Keratinocyte (primary cell): ENCODE measurements at regions not wholly inside any gene's neighbourhood (a gene's known extent, or its start where the extent isn't known, plus 50 kb on each side); places are given as distances from the start of the nearest gene placed in this dataset.

Source experiments
- DNase-seq: peaks from one replicate; pipeline ENCODE4 v3.0.0-alpha.2; 2011; ENCODE audit warnings: low read depth, missing footprints, low spot score
- FAIRE-seq: peaks from 2 replicates; lab custom pipeline; 2011; peaks lifted over from hg19 to GRCh38; lab: Jason Lieb, UNC
- H2AFZ ChIP-seq: 2 replicates; pipeline ENCODE4 v1.6.0; 2012; ENCODE audit warnings: low read length, control low read depth, inconsistent platforms; ENCODE audit not compliant: control insufficient read depth
- H3K27ac ChIP-seq: 2 replicates; pipeline ENCODE4 v1.5.1; 2011; ENCODE audit warnings: low read length; ENCODE audit not compliant: control insufficient read depth, insufficient read depth
- H3K27me3 ChIP-seq: 3 replicates; pipeline ENCODE4 v1.6.0; 2011; ENCODE audit warnings: low read length; ENCODE audit not compliant: control insufficient read depth, insufficient read depth; ENCODE audit errors: extremely low read depth
- H3K36me3 ChIP-seq, 2 experiments: 2 replicates in 1 of 2; 3 replicates in 1 of 2; pipeline ENCODE4 v1.5.1; 2011; ENCODE audit warnings: low read length in 2 of 2, mild to moderate bottlenecking in 1 of 2; ENCODE audit not compliant: control insufficient read depth in 2 of 2, insufficient read depth in 2 of 2; ENCODE audit errors: extremely low read depth in 1 of 2
- H3K4me1 ChIP-seq: 3 replicates; pipeline ENCODE4 v1.5.1; 2011; ENCODE audit warnings: low read length; ENCODE audit not compliant: control insufficient read depth, insufficient read depth; ENCODE audit errors: extremely low read depth
- H3K4me2 ChIP-seq: 3 replicates; pipeline ENCODE4 v1.6.0; 2011; ENCODE audit warnings: low read depth, low read length; ENCODE audit not compliant: control insufficient read depth, insufficient read depth; ENCODE audit errors: extremely low read depth
- H3K4me3 ChIP-seq, 3 experiments: fragments of 200-600 bp in 1 of 3; sonication (generic) in 1 of 3; 2 replicates in 2 of 3; 3 replicates in 1 of 3; pipeline ENCODE4 v1.5.1; 2011 to 2016; ENCODE audit warnings: low read length in 3 of 3, mild to moderate bottlenecking in 3 of 3, control low read depth in 2 of 3, inconsistent platforms in 1 of 3, low read depth in 1 of 3, mixed read lengths in 1 of 3, mixed run types in 1 of 3, moderate library complexity in 1 of 3; ENCODE audit not compliant: control insufficient read depth in 2 of 3, insufficient read depth in 2 of 3; ENCODE audit errors: extremely low read depth in 1 of 3
- H3K79me2 ChIP-seq: 2 replicates; pipeline ENCODE4 v1.6.0; 2012; ENCODE audit warnings: low read length; ENCODE audit not compliant: control insufficient read depth, insufficient read depth
- H3K9ac ChIP-seq: 3 replicates; pipeline ENCODE4 v1.6.0; 2011; ENCODE audit warnings: low read length; ENCODE audit not compliant: control insufficient read depth, insufficient read depth; ENCODE audit errors: extremely low read depth
- H3K9me1 ChIP-seq: 3 replicates; pipeline ENCODE4 v1.6.0; 2011; ENCODE audit warnings: low read length; ENCODE audit not compliant: control insufficient read depth, insufficient read depth; ENCODE audit errors: extremely low read depth
- H3K9me3 ChIP-seq: 2 replicates; pipeline ENCODE4 v1.5.1; 2012; ENCODE audit warnings: low read depth, low read length; ENCODE audit not compliant: control insufficient read depth
- H4K20me1 ChIP-seq: 3 replicates; pipeline ENCODE4 v1.6.0; 2011; ENCODE audit warnings: low read length; ENCODE audit not compliant: control insufficient read depth, insufficient read depth; ENCODE audit errors: extremely low read depth
- EZH2 ChIP-seq: IDR thresholded peaks from one replicate; pipeline ENCODE4 v1.6.1; 2012; ENCODE audit warnings: inconsistent platforms, mild to moderate bottlenecking, low read length, moderate library complexity
- dilution Hi-C: fragments of 300-500 bp; cut with MboI; formaldehyde crosslinking; loops from one replicate; pipeline ENCODE4 v1.7.0; 2020; ENCODE audit warnings: low sequenced_read_pairs; ENCODE audit not compliant: extremely low pct_ligation_motif_present
- TF ChIP-seq, protein P1 (sequence below), 3 experiments: IDR thresholded peaks in 1 of 3; conservative IDR thresholded peaks in 1 of 3; optimal IDR thresholded peaks in 1 of 3; 2 replicates in 2 of 3; 3 replicates in 1 of 3; pipeline versions ENCODE3 to v1.5.1; 2011; ENCODE audit warnings: low read length in 3 of 3, mild to moderate bottlenecking in 3 of 3, moderate library complexity in 2 of 3, control low read depth in 1 of 3, inconsistent platforms in 1 of 3; ENCODE audit not compliant: insufficient read depth in 2 of 3; ENCODE audit errors: extremely low read depth in 1 of 3

DNA sequence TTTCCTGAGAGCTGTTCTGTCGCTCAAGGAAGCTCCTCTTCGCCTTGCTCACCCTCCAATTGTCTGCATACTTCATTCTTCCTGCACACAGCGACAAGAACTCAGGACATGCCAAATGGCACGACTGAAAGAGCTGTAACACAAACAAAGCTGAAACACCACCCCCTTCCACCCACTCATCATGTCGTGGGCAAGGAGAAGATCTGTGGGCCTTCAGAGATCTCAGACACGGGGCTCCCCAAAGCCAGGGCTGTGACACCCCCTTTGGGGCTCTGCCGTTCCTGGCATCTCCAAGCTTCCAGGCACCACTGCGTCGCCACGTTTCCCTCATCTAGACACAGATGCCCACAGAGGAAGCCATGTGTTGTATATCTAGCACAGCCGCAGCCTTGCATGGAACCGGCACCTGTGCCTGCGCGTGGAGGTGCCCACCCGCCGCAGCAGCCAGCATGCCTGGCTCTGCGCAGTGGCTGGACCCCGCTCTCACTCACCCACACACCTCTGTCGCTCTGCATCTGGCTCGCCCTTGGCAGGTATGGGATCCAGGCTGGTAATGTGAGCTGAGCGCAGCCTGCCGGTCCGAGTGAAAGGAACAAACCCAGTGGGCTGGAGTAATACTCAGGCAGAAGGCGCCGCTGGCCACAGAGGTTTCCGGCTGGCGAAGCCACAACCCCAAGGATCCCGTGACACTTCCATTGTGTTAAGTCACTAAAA lies 676.4 kb upstream of the INTU start:
- no peak overlapping the region for H2AFZ ChIP-seq
- no peak overlapping the region for H3K27ac ChIP-seq
- H3K4me1 ChIP-seq: no peaks in the 10 kb centered on the region
- no peaks in the 10 kb centered on the region for H3K9me3 ChIP-seq
- no peaks in the 10 kb centered on the region for H3K9me1 ChIP-seq
- FAIRE-seq (no peak), DNase-seq (no peak)
- H3K79me2 ChIP-seq: no peaks in the 10 kb centered on the region
- no peak overlapping the region for H3K9ac ChIP-seq
- H3K36me3 ChIP-seq: no peaks in the 10 kb centered on the region
- no peak for TF ChIP-seq EZH2
- TF ChIP-seq, protein P1, sequence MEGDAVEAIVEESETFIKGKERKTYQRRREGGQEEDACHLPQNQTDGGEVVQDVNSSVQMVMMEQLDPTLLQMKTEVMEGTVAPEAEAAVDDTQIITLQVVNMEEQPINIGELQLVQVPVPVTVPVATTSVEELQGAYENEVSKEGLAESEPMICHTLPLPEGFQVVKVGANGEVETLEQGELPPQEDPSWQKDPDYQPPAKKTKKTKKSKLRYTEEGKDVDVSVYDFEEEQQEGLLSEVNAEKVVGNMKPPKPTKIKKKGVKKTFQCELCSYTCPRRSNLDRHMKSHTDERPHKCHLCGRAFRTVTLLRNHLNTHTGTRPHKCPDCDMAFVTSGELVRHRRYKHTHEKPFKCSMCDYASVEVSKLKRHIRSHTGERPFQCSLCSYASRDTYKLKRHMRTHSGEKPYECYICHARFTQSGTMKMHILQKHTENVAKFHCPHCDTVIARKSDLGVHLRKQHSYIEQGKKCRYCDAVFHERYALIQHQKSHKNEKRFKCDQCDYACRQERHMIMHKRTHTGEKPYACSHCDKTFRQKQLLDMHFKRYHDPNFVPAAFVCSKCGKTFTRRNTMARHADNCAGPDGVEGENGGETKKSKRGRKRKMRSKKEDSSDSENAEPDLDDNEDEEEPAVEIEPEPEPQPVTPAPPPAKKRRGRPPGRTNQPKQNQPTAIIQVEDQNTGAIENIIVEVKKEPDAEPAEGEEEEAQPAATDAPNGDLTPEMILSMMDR (optimal IDR thresholded peaks at IDR 0.05 in 1 of 3, IDR thresholded peaks at IDR 0.05 in 1 of 3, conservative IDR thresholded peaks at IDR 0.05 in 1 of 3; ENCODE audit: extremely low read depth in 1 of 3, insufficient read depth in 2 of 3, low read length in 3 of 3): no peak
- no peak overlapping the region for H3K4me2 ChIP-seq
- no peaks in the 10 kb centered on the region for H3K27me3 ChIP-seq
- H4K20me1 ChIP-seq: no peaks in the 10 kb centered on the region
- dilution Hi-C loops: no loop called here
- H3K4me3 ChIP-seq: no peak overlapping the region

DNA sequence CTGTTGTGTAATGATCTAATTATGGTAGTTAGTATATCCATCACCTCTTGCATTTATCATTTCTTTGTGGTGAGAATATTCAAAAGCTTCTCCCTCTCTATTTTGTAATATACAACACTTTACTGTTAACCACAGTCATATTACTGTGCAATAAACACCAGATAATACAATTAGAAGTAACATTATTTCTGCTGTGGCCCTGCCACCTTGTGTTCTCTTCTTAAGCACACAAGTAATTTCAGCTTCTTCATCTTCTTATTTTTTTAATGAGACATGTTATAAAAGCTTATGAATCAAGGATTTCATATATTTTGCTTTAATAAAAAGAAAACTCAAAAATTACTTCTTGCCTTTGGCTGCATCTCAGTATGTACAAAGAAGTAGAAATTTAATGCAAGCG lies 675.2 kb upstream of the INTU start:
- DNase-seq (no peak), FAIRE-seq (no peak)
- Histone ChIP-seq H3K79me2 (no peaks in the 10 kb centered on the region), H3K4me3 (no peak overlapping the region), H3K9me3 (no peaks in the 10 kb centered on the region), H3K27ac (no peak overlapping the region), H3K9me1 (no peaks in the 10 kb centered on the region), H3K27me3 (no peaks in the 10 kb centered on the region), H3K36me3 (no peaks in the 10 kb centered on the region), H3K9ac (no peak overlapping the region), H4K20me1 (no peaks in the 10 kb centered on the region), H2AFZ (no peak overlapping the region), H3K4me2 (no peak overlapping the region), H3K4me1 (no peaks in the 10 kb centered on the region)
- dilution Hi-C loops: no loop called here
- no peak for TF ChIP-seq EZH2
- TF ChIP-seq, protein P1 (optimal IDR thresholded peaks at IDR 0.05 in 1 of 3, IDR thresholded peaks at IDR 0.05 in 1 of 3, conservative IDR thresholded peaks at IDR 0.05 in 1 of 3; ENCODE audit: extremely low read depth in 1 of 3, insufficient read depth in 2 of 3, low read length in 3 of 3): no peak
